Panc1 (cell line): ENCODE measurements at regions not wholly inside any gene's neighbourhood (a gene's known extent, or its start where the extent isn't known, plus 50 kb on each side); places are given as distances from the start of the nearest gene placed in this dataset.

Experiments used
- POLR2AphosphoS5 ChIP-seq: IDR thresholded peaks from 2 replicates; pipeline ENCODE4 v1.6.1; 2012; ENCODE audit warnings: mild to moderate bottlenecking, low read depth, low read length, moderate library complexity
- TCF7L2 ChIP-seq: IDR thresholded peaks from 2 replicates; pipeline ENCODE4 v1.6.1; 2011; ENCODE audit warnings: mild to moderate bottlenecking, low read depth, low read length, inconsistent platforms
- TF ChIP-seq, protein P1 (sequence below): fragments of 450-650 bp; IDR thresholded peaks from 2 replicates; pipeline ENCODE4 v1.5.1; 2017; ENCODE audit warnings: mild to moderate bottlenecking
- TF ChIP-seq, protein P2 (sequence below), 2 experiments: IDR thresholded peaks; 2 replicates each; pipeline ENCODE4 v1.6.1; 2011 to 2012; ENCODE audit warnings: low read depth in 2 of 2, control low read depth in 1 of 2, low read length in 1 of 2, mild to moderate bottlenecking in 1 of 2, moderate library complexity in 1 of 2; ENCODE audit not compliant: insufficient read depth in 1 of 2

DNA sequence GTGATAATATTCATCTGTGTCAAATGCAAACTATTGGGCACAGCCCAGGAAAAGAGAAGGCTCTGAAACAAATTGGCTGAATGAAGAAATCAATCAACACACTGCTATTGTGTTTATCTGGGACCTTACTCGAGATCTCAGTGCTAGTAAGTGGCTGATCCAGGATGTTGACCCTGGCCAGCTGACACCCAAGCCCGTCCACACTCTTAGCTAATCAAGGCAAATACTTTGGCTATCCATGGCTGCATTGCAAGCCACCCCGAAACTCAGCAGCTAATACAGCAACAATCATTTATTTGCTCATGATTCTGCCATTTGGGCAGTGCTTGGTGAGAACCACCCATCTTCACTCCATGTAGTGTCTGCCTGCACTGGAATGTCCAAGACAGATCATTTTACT, 74.1 kb upstream of the UBE3A start:
- TF ChIP-seq, protein P1, sequence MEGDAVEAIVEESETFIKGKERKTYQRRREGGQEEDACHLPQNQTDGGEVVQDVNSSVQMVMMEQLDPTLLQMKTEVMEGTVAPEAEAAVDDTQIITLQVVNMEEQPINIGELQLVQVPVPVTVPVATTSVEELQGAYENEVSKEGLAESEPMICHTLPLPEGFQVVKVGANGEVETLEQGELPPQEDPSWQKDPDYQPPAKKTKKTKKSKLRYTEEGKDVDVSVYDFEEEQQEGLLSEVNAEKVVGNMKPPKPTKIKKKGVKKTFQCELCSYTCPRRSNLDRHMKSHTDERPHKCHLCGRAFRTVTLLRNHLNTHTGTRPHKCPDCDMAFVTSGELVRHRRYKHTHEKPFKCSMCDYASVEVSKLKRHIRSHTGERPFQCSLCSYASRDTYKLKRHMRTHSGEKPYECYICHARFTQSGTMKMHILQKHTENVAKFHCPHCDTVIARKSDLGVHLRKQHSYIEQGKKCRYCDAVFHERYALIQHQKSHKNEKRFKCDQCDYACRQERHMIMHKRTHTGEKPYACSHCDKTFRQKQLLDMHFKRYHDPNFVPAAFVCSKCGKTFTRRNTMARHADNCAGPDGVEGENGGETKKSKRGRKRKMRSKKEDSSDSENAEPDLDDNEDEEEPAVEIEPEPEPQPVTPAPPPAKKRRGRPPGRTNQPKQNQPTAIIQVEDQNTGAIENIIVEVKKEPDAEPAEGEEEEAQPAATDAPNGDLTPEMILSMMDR = no peak
- TF ChIP-seq TCF7L2 (no peak), POLR2AphosphoS5 (no peak)
- TF ChIP-seq, protein P2, sequence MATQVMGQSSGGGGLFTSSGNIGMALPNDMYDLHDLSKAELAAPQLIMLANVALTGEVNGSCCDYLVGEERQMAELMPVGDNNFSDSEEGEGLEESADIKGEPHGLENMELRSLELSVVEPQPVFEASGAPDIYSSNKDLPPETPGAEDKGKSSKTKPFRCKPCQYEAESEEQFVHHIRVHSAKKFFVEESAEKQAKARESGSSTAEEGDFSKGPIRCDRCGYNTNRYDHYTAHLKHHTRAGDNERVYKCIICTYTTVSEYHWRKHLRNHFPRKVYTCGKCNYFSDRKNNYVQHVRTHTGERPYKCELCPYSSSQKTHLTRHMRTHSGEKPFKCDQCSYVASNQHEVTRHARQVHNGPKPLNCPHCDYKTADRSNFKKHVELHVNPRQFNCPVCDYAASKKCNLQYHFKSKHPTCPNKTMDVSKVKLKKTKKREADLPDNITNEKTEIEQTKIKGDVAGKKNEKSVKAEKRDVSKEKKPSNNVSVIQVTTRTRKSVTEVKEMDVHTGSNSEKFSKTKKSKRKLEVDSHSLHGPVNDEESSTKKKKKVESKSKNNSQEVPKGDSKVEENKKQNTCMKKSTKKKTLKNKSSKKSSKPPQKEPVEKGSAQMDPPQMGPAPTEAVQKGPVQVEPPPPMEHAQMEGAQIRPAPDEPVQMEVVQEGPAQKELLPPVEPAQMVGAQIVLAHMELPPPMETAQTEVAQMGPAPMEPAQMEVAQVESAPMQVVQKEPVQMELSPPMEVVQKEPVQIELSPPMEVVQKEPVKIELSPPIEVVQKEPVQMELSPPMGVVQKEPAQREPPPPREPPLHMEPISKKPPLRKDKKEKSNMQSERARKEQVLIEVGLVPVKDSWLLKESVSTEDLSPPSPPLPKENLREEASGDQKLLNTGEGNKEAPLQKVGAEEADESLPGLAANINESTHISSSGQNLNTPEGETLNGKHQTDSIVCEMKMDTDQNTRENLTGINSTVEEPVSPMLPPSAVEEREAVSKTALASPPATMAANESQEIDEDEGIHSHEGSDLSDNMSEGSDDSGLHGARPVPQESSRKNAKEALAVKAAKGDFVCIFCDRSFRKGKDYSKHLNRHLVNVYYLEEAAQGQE (IDR thresholded peaks at IDR 0.05; ENCODE audit: insufficient read depth in 1 of 2, low read depth in 2 of 2, low read length in 1 of 2) = no peak
